GM12878 (cell line): ENCODE measurements at regions not wholly inside any gene's neighbourhood (a gene's known extent, or its start where the extent isn't known, plus 50 kb on each side); places are given as distances from the start of the nearest gene placed in this dataset.
"Not testable (repeated sequence)": the region's sequence is repeated elsewhere in the genome, so short reads cannot be mapped to it uniquely, and the experiment has no call there.

Experiments used
- CHD2 ChIP-seq: IDR thresholded peaks from 2 replicates; pipeline ENCODE4 v1.6.1; 2011; ENCODE audit warnings: low read depth, low read length, improper control_type of control experiment, borderline replicate concordance
- CTCF ChIP-seq, 3 experiments: IDR thresholded peaks in 2 of 3; conservative IDR thresholded peaks in 1 of 3; 2 replicates each; pipeline ENCODE4 v1.5.1; 2011; ENCODE audit warnings: low read depth in 3 of 3, low read length in 3 of 3, mild to moderate bottlenecking in 3 of 3, control low read depth in 2 of 3, moderate library complexity in 2 of 3, inconsistent platforms in 1 of 3, mixed read lengths in 1 of 3; ENCODE audit not compliant: control insufficient read depth in 2 of 3, insufficient read depth in 1 of 3; ENCODE audit errors: extremely low read depth in 1 of 3
- FOXK2 ChIP-seq: fragments of 450-650 bp; IDR thresholded peaks from 2 replicates; pipeline ENCODE4 v1.6.1; 2017; ENCODE audit warnings: mild to moderate bottlenecking, moderate library complexity
- HDGF ChIP-seq: fragments of 450-650 bp; IDR thresholded peaks from 2 replicates; pipeline ENCODE4 v1.6.1; 2016; ENCODE audit warnings: antibody characterized with exemption
- MYC ChIP-seq: IDR thresholded peaks from 2 replicates; pipeline ENCODE4 v1.6.1; 2011; ENCODE audit warnings: mild to moderate bottlenecking, low read length, moderate library complexity, inconsistent platforms; ENCODE audit not compliant: insufficient read depth, insufficient replicate concordance, insufficient read length, severe bottlenecking
- POLR2A ChIP-seq: IDR thresholded peaks from 2 replicates; pipeline ENCODE4 v1.6.1; 2011; ENCODE audit warnings: low read depth, mild to moderate bottlenecking, low read length
- RCOR1 ChIP-seq: conservative IDR thresholded peaks from 2 replicates; pipeline ENCODE4 v1.6.1; 2012; ENCODE audit warnings: low read depth, low read length, improper control_type of control experiment
- TAF1 ChIP-seq: IDR thresholded peaks from 2 replicates; pipeline ENCODE4 v1.6.1; 2011; ENCODE audit warnings: mild to moderate bottlenecking, low read depth, low read length, borderline replicate concordance
- YY1 ChIP-seq: IDR thresholded peaks from 2 replicates; pipeline ENCODE4 v1.6.1; 2011; ENCODE audit warnings: low read depth, mild to moderate bottlenecking, low read length
- ZZZ3 ChIP-seq: IDR thresholded peaks from 2 replicates; pipeline ENCODE4 v1.6.1; 2011; ENCODE audit warnings: low read depth; ENCODE audit not compliant: control insufficient read depth, insufficient read length

- not testable (repeated sequence) for TF ChIP-seq MYC; CTCF (IDR thresholded peaks at IDR 0.05 in 2 of 3, conservative IDR thresholded peaks at IDR 0.05 in 1 of 3; ENCODE audit: control insufficient read depth in 2 of 3, extremely low read depth in 1 of 3, insufficient read depth in 1 of 3, low read depth in 3 of 3, low read length in 3 of 3); RCOR1; ZZZ3; CHD2; POLR2A; YY1; FOXK2; HDGF; TAF1
Observed at GRCh38 chr13:50503212-50503611, 340.3 kb downstream of the DLEU7 start.
